ENCODE measurements at regions not wholly inside any gene's neighbourhood (a gene's known extent, or its start where the extent isn't known, plus 50 kb on each side); places are given as distances from the start of the nearest gene placed in this dataset.

GRCh38 chr3:27623085-27623753 lies 98.9 kb downstream of the EOMES start (continued):
- TF ChIP-seq PRDM10 (CRISPR knock-in tag; IDR thresholded peaks at IDR 0.05; ENCODE audit: low read depth) = no peak; the same call in 1 of the 2 replicates
- no peak for TF ChIP-seq HBP1 (CRISPR knock-in tag; IDR thresholded peaks at IDR 0.05; ENCODE audit: low read depth)
- no peak for TF ChIP-seq DBP (CRISPR knock-in tag; IDR thresholded peaks at IDR 0.05; ENCODE audit: not compliant biosample characterization)
- TF ChIP-seq KAT7 (CRISPR knock-in tag; IDR thresholded peaks at IDR 0.05; ENCODE audit: borderline replicate concordance) = no peak
- peak; percentile 56; the same call in 1 of the 2 replicates for TF ChIP-seq NFIC (IDR thresholded peaks at IDR 0.05; ENCODE audit: low read length)
- TF ChIP-seq PCBP2 (optimal IDR thresholded peaks at IDR 0.05; ENCODE audit: low read depth, low read length, poor library complexity, severe bottlenecking) = no peak
- TF ChIP-seq BRD4 (CRISPR knock-in tag; IDR thresholded peaks at IDR 0.05) = no peak
- no peak for TF ChIP-seq SAFB2 (CRISPR knock-in tag; IDR thresholded peaks at IDR 0.05; ENCODE audit: borderline replicate concordance, low read depth)
- peak; percentile 73; the same call in 1 of the 2 replicates for TF ChIP-seq FOXK1 (CRISPR knock-in tag; IDR thresholded peaks at IDR 0.05; ENCODE audit: borderline replicate concordance, low read depth)
- TF ChIP-seq SETDB1 (CRISPR knock-in tag; IDR thresholded peaks at IDR 0.05; ENCODE audit: borderline replicate concordance) = no peak
- no peak for TF ChIP-seq CSRNP2 (CRISPR knock-in tag; conservative IDR thresholded peaks at IDR 0.05; ENCODE audit: low read depth)
- no peak for TF ChIP-seq ARID3A (IDR thresholded peaks at IDR 0.05; ENCODE audit: low read depth, low read length)
